HG03159 (cell line): ENCODE measurements at regions not wholly inside any gene's neighbourhood (a gene's known extent, or its start where the extent isn't known, plus 50 kb on each side); places are given as distances from the start of the nearest gene placed in this dataset.
"Not testable (repeated sequence)": the region's sequence is repeated elsewhere in the genome, so short reads cannot be mapped to it uniquely, and the experiment has no call there.

Experiments
- ATAC-seq: cut with Tn5 transposase; IDR thresholded peaks from one replicate; pipeline ENCODE4 v1.9.1; 2021; ENCODE audit warnings: mild to moderate bottlenecking, moderate library complexity; ENCODE audit not compliant: unreplicated experiment

DNA sequence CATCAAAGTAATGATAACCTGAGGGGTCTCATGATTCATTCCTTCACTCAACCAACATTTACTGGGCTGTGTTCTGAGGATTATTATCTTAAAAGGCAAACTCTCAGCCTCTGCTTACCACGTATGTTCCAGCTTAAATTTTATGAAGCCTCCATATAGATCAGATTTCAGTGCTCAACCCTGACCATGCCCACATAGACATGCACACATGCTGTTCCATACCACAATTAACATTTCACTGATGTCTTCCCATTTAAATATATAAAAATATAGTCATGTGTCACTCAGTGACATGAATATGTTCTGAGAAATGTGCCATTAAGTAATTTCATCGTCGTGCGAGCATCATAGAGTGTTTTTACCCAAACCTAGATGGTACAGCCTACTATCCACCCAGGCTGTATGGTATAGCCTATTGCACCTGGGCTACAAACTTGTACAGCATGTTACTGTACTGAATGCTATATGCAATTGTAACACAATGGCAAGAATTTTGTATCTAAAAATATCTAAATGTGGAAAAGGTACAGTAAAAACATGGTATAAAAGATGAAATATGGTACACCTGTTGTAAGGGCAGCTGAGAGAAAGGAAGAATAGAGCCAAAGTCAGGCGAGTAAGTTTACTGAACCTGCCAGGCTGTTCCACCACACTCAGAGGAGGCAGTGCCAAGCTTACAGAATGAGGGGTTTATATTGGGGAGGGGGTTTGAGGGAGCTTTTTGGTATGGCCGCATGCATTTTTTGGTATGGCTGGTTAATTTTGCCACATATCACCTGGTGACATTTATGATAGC, 134.7 kb upstream of the ETV3 start:
- ATAC-seq = no peak

GRCh38 chr1:157272264-157272663, 134.1 kb upstream of the ETV3 start:
- ATAC-seq = no peak

- no peak for ATAC-seq
Measured at GRCh38 chr1:157270705-157271274, 132.6 kb upstream of the ETV3 start.

DNA sequence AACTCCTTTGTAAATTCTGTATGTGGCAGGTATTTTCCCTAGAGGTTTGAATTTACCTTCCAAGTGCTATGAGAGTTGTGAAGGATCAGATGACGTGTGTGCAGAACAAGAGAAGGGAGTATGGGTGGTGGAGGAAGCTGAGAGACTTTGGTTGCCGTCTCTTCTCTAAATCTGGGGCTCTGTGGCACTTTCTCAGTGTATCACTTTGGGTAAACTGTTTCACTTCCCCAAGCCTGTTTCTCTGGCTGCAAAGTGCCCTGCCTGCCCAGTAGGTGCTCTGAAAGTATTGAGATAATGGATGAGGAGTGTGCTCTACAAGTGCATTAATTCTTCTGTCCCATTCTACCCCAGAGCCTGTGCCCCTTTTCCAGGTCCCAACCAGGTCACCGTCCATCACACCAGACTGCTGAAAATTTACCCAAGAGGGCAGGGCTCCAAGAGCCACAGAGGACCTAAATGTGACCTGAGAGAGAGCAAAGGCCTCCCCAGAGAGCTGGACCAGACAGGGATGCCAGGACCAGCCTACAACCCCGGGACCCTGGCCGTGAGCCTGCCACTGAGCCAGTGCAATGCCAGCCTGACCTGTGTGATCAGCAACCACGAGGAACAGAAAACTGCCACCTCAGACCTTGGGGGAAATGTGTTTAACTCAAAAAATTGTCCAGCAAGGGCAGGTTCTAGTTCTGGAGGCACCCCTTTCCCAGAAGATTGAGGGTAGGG, 131.6 kb upstream of the ETV3 start:
- ATAC-seq = peak; percentile 74

GRCh38 chr1:157262891-157263290, 124.7 kb upstream of the ETV3 start:
- no peak for ATAC-seq

DNA sequence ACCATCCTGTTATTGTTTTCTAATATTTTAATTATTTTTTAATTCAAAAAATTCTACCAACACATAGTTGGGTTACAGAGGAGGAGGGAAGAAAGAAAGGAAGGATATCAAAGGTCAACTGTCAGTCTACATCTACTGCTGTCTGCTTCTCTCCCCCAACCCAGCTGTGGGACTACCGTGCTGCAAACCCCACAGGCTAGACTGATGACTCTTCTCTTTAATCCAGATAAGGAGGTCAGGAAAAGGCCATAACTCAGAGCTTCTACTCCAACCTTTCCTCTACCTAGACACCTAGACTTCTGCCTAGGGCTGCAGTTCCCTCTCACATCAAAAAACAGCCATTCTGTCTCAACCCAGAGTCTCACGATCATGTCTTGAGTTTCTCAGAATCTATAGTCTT, 124.2 kb upstream of the ETV3 start:
- no peak for ATAC-seq

- ATAC-seq = not testable (repeated sequence)
Measured at GRCh38 chr1:157255891-157256290, 117.7 kb upstream of the ETV3 start.

GRCh38 chr1:157254183-157254582, 116.0 kb upstream of the ETV3 start:
- ATAC-seq = not testable (repeated sequence)

DNA sequence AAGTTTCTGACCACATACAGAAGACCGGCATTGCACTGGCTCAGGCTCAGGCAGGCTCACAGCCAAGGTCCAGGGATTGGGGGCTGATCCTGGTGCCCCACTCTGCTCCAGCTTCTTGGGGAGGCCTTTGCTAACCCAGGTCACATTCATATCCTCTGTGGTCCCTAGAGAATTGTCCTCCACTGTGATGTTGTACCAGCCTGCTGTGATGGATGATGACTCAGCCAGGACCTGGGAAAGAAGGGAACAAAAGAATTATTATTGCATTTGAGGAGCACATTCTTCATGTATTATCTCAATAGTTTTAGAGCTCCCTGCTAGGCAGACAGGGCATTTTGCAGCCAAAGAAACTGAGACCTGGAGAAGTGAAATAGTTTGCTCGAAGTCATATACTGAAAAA, 114.3 kb upstream of the ETV3 start:
- ATAC-seq = no peak

- ATAC-seq = no peak
Measured at GRCh38 chr1:157249739-157250138, 111.5 kb upstream of the ETV3 start.

DNA sequence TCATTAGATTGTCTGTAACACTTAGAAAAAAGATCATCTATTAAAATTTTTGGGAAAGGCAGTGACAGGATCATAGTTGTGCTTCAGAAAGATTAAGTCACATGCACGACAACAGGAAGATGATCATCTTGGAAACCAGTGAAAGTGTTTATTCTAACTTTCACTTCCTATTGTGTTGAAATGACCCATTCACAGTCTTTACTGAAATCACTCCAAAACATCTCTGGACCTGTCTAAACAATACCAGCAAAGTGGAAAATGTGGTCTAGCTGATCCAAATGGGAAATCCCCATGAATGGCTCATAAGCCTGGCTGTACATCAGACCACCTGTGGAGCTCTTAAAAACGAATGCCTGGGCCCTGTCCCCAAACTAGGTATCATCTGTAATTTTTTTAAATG, 111.1 kb upstream of the ETV3 start:
- no peak for ATAC-seq

DNA sequence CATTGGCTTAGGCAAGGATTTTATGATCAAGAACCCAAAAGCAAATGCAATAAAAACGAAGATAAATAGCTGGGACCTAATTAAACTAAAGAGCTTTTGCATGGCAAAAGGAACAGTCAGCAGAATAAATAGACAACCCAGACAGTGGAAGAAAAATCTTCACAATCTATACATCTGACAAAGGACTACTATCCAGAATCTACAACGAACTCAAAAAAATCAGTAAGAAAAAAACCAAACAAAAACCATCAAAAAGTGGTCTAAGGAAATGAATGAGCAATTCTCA, 109.5 kb upstream of the ETV3 start:
- ATAC-seq = not testable (repeated sequence)

GRCh38 chr1:157247005-157247763, 109.0 kb upstream of the ETV3 start:
- ATAC-seq = no peak

GRCh38 chr1:157245823-157246222, 107.6 kb upstream of the ETV3 start:
- ATAC-seq = no peak

DNA sequence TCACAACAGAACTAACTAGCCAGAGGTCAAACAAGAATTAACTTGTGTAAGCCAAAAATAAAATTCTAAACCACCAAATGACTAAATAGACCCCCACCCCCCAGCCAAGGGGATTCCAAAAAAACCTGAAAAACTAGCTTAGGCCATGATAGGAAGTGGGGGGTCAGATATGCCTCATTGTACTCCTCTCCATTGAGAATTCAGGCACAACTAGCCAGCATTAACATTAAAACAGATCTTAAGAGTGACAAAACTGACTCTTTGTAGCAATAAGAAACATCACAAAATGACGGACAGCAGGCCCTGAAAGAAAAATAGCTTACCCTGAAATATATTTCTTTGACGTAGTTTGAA, 103.0 kb upstream of the ETV3 start:
- ATAC-seq = no peak

GRCh38 chr1:157240495-157241184, 102.4 kb upstream of the ETV3 start:
- no peak for ATAC-seq

GRCh38 chr1:157239936-157240335, 101.7 kb upstream of the ETV3 start:
- ATAC-seq = no peak

- no peak for ATAC-seq
Measured at GRCh38 chr1:157238585-157238984, 100.4 kb upstream of the ETV3 start.

DNA sequence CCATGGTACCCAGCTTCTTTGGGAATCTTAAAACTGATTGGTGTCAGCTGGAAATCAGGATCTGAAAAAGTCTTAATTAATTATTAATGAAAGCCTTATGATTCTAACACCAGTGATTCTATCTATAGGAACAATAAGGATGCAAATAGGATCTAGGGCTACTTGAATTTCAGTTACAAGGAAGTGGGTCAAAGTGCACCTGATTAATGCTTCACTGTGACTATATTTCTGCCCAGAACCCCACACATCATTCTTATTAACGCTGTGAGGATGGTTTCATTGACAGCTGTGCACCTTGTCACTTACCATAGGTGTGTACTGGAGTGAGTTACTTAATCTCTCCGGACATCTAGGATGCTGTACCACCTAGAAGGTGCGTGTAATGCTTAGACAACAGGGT, 99.8 kb upstream of the ETV3 start:
- no peak for ATAC-seq

GRCh38 chr1:157237522-157237921, 99.3 kb upstream of the ETV3 start:
- ATAC-seq = no peak

DNA sequence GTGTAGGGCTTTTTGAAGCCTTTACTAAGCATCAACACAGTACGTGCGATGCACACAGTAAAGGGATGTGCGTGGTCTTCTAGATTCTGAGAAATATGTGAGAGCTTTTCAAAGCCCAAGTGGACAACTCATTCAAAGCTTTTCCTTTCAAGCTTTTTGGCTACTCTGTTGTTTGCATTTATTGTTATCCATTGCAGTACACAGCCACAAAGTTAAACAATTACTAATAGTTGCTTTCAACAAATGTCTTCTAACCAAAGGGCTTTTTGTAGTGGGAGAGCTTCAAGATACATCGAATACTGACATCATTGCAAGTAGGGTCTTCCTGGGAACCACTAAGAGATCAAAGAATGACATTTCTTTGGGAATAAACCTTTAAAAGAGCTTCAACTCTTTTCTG, 97.9 kb upstream of the ETV3 start:
- no peak for ATAC-seq
